Calu3 (cell line): ENCODE measurements at regions not wholly inside any gene's neighbourhood (a gene's known extent, or its start where the extent isn't known, plus 50 kb on each side); places are given as distances from the start of the nearest gene placed in this dataset.
"Not testable (repeated sequence)": the region's sequence is repeated elsewhere in the genome, so short reads cannot be mapped to it uniquely, and the experiment has no call there.

Experiments
- BruUV-seq: library from RNA; stranded (reverse); fragments of 400-500 nt; replicated peaks from 2 replicates; lab custom pipeline; 2021; lab: Mats Ljungman, UMichigan
- CTCF ChIA-PET: fragments of 300-600 bp; sonication (Branson Sonifier 250); formaldehyde crosslinking; loops from one replicate; lab custom pipeline; 2022; ENCODE audit warnings: antibody characterized with exemption; lab: Charles Lee
- DNase-seq: peaks from one replicate; pipeline ENCODE4 v3.0.0; 2022
- H3K27ac Mint-ChIP-seq: one replicate; pipeline ENCODE4 v1.8.0; 2022; ENCODE audit warnings: mixed read lengths; ENCODE audit not compliant: unreplicated experiment
- H3K27me3 Mint-ChIP-seq: one replicate; pipeline ENCODE4 v1.8.0; 2022; ENCODE audit warnings: mixed read lengths; ENCODE audit not compliant: unreplicated experiment
- H3K36me3 Mint-ChIP-seq: one replicate; pipeline ENCODE4 v1.8.0; 2022; ENCODE audit warnings: mild to moderate bottlenecking, moderate library complexity, mixed read lengths; ENCODE audit not compliant: insufficient read depth, unreplicated experiment
- H3K4me1 Mint-ChIP-seq: one replicate; pipeline ENCODE4 v1.8.0; 2022; ENCODE audit warnings: mild to moderate bottlenecking, low read depth, mixed read lengths; ENCODE audit not compliant: unreplicated experiment
- H3K4me3 Mint-ChIP-seq: one replicate; pipeline ENCODE4 v1.8.0; 2022; ENCODE audit warnings: mild to moderate bottlenecking, low read depth, moderate library complexity, mixed read lengths; ENCODE audit not compliant: unreplicated experiment
- H3K9me3 Mint-ChIP-seq: one replicate; pipeline ENCODE4 v1.8.0; 2022; ENCODE audit warnings: low read depth, mixed read lengths; ENCODE audit not compliant: unreplicated experiment
- CTCF ChIP-seq: fragments of 200-600 bp; IDR thresholded peaks from one replicate; pipeline ENCODE4 v1.8.0; 2022; ENCODE audit warnings: antibody characterized with exemption; ENCODE audit not compliant: unreplicated experiment
- intact Hi-C: fragments of 100-400 bp; cut with micrococcal nuclease; formaldehyde crosslinking; loops from one replicate; pipeline ENCODE4 v1.10.0; 2022; ENCODE audit not compliant: unreplicated experiment

GRCh38 chr14:82805892-82806825 lies 1272.5 kb upstream of the SEL1L start:
- CTCF ChIA-PET: no interaction called here
- Mint-ChIP-seq H3K4me1 (no peaks in the 10 kb centered on the region), H3K27me3 (no peaks in the 10 kb centered on the region), H3K9me3 (peaks cover 10% of the 10 kb centered on the region), H3K36me3 (no peaks in the 10 kb centered on the region), H3K27ac (no peak overlapping the region), H3K4me3 (no peak overlapping the region)
- intact Hi-C loops: no loop called here
- no peak for DNase-seq
- no peak for TF ChIP-seq CTCF
- no TSS peak for BruUV-seq

GRCh38 chr14:82811246-82811645 lies 1277.6 kb upstream of the SEL1L start:
- CTCF ChIA-PET: no interaction called here
- BruUV-seq: no TSS peak
- Mint-ChIP-seq H3K27ac (no peak overlapping the region), H3K4me1 (no peaks in the 10 kb centered on the region), H3K36me3 (no peaks in the 10 kb centered on the region), H3K4me3 (no peak overlapping the region), H3K27me3 (no peaks in the 10 kb centered on the region), H3K9me3 (peaks cover 2% of the 10 kb centered on the region)
- intact Hi-C loops: no loop called here
- no peak for TF ChIP-seq CTCF
- no peak for DNase-seq

GRCh38 chr14:82814339-82814738 lies 1280.7 kb upstream of the SEL1L start:
- DNase-seq, H3K9me3 Mint-ChIP-seq, BruUV-seq, H3K4me1 Mint-ChIP-seq, H3K27me3 Mint-ChIP-seq, H3K36me3 Mint-ChIP-seq, intact Hi-C loops, H3K27ac Mint-ChIP-seq, CTCF ChIA-PET, H3K4me3 Mint-ChIP-seq: not testable (repeated sequence)

- no TSS peak for BruUV-seq
- H3K27ac Mint-ChIP-seq: no peak overlapping the region
- H3K9me3 Mint-ChIP-seq: no peaks in the 10 kb centered on the region
- no peak overlapping the region for H3K4me3 Mint-ChIP-seq
- CTCF ChIA-PET: no interaction called here
- no peaks in the 10 kb centered on the region for H3K4me1 Mint-ChIP-seq
- no peak for TF ChIP-seq CTCF
- intact Hi-C loops: no loop called here
- no peak for DNase-seq
- H3K27me3 Mint-ChIP-seq: no peaks in the 10 kb centered on the region
- no peaks in the 10 kb centered on the region for H3K36me3 Mint-ChIP-seq
These were observed 1296.9 kb upstream of the SEL1L start for GRCh38 chr14:82830596-82830995.
